Activated CD4-positive, alpha-beta T cell treated with anti-CD3 and anti-CD28 coated beads, Interleukin-2, amount 50 U/mL, for 48 hours (primary cell): ENCODE measurements at regions not wholly inside any gene's neighbourhood (a gene's known extent, or its start where the extent isn't known, plus 50 kb on each side); places are given as distances from the start of the nearest gene placed in this dataset.
"Not testable (repeated sequence)": the region's sequence is repeated elsewhere in the genome, so short reads cannot be mapped to it uniquely, and the experiment has no call there.

Source experiments
- DNase-seq, 2 experiments: peaks; one replicate each; pipeline ENCODE4 v3.0.0-alpha.2; 2020

GRCh38 chr4:153929675-153930074, 140.8 kb upstream of the SFRP2 start:
- DNase-seq: no peak

- no peak for DNase-seq
Observed at GRCh38 chr4:153927451-153927850, 138.6 kb upstream of the SFRP2 start.

GRCh38 chr4:153922148-153922547, 133.3 kb upstream of the SFRP2 start:
- DNase-seq: no peak

GRCh38 chr4:153919667-153920066, 130.8 kb upstream of the SFRP2 start:
- no peak for DNase-seq

DNA sequence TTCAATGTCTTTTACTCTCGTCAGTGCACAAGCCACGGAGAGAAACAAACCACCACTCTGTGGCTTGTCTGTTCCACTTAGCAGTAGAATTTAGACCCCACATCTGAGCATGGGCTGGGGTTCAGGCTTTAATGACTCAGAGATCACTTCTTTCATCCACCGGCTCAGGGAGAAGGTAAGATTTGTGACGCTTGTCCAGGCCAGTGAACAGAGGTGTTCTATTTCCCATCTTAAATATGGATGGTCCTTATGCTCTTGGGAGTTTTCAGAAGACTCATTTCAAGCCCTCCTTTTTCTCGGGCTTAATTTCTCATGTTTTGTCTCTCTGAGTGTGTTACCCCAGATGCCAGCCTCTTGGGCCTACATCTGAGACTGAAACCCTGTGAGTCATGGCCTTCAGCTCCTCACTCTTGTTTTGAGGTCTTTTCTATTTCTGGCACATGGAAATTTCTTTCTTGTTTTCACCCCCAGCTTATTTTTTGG, 127.4 kb upstream of the SFRP2 start:
- DNase-seq: peak; percentile 34 to 52

GRCh38 chr4:153912301-153912700, 123.4 kb upstream of the SFRP2 start:
- DNase-seq: no peak

GRCh38 chr4:153909672-153910071, 120.8 kb upstream of the SFRP2 start:
- no peak for DNase-seq

DNA sequence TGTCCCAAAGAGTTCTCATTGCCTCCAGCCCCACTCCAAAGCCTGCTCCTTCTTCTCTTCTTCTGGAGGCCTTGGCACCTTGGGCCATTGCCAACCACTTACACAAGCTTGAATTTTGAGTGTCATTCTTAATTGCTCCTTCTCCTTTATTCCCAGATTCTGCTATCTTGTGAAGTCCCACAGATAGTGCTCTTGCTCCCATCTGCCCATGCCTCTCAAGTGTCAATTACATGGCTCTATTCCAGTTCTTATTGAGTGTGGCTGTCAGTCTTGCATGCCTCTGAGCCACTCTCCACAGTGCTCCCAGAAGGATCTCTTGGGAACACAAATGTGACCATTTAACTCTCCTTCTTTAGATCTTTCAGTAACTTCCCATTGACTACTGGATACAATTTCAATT, 117.3 kb upstream of the SFRP2 start:
- no peak for DNase-seq

DNA sequence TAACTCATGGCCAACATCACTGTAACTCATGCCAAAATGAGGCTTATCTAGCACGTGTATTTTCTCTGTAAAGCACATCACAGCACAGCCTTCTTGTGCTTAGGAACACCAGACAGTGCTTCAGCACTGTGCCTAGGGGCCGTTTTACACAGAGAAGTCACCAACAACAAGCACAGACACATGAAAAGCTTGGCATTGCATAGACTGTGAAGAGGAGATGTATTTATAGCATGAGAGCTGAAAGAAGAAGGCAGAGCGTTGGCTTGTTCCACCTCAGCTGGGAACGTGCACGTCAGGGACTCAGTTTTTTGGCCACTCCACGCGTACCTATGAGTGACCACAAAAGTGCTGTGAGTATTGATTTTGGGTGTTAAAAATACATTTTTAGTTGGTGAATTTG, 116.3 kb upstream of the SFRP2 start:
- DNase-seq: no peak

- no peak for DNase-seq
Observed at GRCh38 chr4:153904011-153904410, 115.1 kb upstream of the SFRP2 start.

GRCh38 chr4:153901220-153901619, 112.3 kb upstream of the SFRP2 start:
- DNase-seq: no peak

- DNase-seq: no peak
Observed at GRCh38 chr4:153900426-153900825, 111.5 kb upstream of the SFRP2 start.

DNA sequence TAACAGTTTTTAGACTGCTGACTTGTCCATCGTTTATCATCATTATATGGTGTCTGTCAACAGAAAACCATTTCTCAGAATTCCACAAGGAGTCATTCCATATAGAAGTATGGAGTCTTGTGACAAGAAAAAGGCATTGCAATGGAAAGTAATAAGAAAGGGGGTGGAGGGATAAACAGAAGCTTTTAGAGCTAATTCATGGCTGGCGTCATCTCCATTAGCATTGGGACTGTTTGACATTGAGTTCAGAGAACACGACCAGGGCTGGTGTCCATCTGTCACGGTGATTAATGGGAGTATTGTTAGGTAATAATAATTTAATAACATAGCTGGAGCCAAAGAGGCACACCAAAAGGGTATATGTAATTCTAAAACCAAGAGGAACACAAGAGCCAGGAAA, 101.9 kb upstream of the SFRP2 start:
- DNase-seq: no peak

GRCh38 chr4:153887217-153887616, 98.3 kb upstream of the SFRP2 start:
- no peak for DNase-seq

- DNase-seq: no peak
Observed at GRCh38 chr4:153884325-153884724, 95.4 kb upstream of the SFRP2 start.

GRCh38 chr4:153880983-153881382, 92.1 kb upstream of the SFRP2 start:
- DNase-seq: no peak

DNA sequence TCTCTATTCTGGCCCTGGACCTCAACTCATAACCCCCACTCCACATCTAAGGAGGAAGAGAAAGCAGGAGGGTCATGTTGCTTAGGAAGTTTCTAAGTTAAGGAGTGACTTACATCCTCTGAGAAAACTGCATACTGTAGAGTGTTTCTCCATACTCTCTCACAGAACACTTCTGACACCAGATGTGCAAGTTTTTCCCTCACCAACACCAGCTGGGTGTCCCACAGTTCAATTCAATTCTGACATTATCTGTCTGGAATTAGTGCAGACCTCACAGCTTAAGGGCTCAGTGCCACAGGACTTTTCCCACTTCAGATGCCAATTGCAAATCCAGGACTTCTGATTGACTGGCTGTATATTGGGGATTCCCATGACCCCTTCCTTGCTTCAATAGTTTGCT, 89.0 kb upstream of the SFRP2 start:
- no peak for DNase-seq

DNA sequence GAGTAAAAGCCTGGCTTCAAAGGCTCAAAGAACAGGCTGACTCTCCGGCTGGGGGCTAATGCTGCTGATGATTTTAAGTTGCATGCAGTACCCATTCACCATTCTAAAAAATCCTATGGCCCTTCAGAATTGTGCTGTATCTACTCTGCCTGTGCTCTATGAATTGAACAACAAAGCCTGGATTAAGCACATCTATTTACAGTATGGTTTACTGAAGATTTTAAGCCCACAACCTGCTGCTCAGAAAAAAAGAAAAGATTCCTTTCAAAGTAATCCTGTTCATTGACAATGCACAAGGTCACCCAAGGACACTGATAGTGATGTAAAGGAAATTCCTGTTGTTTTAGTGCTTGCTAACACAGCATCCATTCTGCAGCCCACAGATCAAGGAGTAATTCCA, 84.9 kb upstream of the SFRP2 start:
- no peak for DNase-seq

GRCh38 chr4:153866766-153867165, 77.9 kb upstream of the SFRP2 start:
- not testable (repeated sequence) for DNase-seq

DNA sequence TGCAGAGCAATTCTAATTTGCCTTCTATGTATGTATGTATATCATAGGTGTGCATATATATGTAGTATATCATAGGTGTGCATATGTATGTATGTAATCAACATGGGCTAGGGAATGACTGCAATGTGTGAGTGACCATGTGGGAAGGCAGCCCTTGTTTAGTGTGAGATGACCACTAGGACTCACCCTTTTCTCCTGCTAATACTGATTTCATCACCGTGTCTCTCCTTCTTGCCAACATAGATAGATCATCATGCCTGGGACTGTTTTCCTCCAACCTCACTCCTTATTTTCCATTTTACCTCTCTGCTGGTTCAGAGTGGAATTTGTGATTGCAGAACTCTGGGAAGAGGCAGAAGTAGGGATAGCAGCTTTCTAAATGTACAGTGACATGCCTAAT, 63.6 kb upstream of the SFRP2 start:
- no peak for DNase-seq

DNA sequence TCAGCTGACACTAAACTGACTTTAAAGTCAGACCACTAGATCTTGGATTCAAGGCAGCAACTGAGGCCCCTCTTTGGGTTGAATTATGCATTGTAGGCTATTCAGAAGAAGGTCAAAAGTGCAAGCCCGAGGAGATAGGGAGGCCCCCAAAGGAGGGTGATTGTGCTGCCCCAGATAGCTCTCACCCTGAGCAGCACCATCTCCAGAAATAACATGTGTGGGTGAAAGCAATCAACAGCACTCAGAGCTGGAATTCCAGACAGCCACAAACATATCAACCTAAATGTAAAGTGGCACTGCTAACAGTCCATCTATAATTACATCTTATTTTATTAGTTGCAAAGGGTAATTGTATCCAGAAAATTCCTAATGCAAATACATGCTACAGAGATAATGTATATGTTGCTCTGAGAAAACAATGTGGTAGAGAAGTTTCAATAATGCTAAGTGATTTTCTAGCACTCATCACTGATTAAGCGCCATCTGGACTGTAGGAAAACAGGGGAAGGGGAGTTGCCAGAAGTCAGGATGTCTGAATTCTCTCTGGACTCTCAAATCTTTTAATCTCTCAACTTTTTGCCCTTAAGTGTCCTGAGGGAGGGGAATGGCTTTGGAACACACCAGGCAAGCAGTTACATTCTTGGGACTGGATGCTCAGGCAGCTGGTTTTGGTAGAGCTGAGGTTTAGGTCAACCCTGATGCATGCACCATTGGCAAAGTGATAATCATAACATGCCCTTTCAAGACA, 61.8 kb upstream of the SFRP2 start:
- DNase-seq: no peak

DNA sequence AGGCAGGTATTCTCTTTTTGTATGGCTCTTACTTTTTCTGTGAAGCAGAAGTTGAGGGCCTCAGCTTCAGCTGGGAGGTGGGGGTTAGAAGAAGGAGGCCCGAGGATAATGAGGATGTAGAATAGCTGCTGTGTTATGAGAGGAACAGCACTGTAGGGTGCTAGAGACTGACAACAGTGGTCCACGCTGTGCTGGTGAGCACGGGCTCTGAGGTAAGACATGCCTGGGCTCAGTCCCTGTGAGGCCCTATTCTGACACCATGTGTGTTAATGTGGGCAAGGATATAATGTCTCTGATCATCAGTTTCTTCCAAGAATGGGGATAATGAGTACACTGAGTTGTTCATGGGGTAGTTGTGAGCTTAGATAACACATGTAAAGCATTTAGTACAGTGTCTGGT, 55.3 kb upstream of the SFRP2 start:
- DNase-seq: no peak
